ENCODE measurements at regions not wholly inside any gene's neighbourhood (a gene's known extent, or its start where the extent isn't known, plus 50 kb on each side); places are given as distances from the start of the nearest gene placed in this dataset.

- H3K4me3 ChIP-seq: no peak overlapping the region
- no peaks in the 10 kb centered on the region for H3K4me1 ChIP-seq (ENCODE audit: insufficient read depth)
- no peaks in the 10 kb centered on the region for H3K36me3 ChIP-seq (ENCODE audit: low read depth)
- H3K27ac ChIP-seq: no peak overlapping the region
- H4K20me1 ChIP-seq (ENCODE audit: insufficient read depth): no peaks in the 10 kb centered on the region
- no peak overlapping the region for H3K9ac ChIP-seq
- no peaks in the 10 kb centered on the region for H3K9me2 ChIP-seq (ENCODE audit: insufficient read depth)
- no peak overlapping the region for H2AFZ ChIP-seq
- no peak for DNase-seq
- no peaks in the 10 kb centered on the region for H3K9me3 ChIP-seq (ENCODE audit: low read depth)
- H3F3A ChIP-seq (ENCODE audit: insufficient read depth): no peaks in the 10 kb centered on the region
- no peaks in the 10 kb centered on the region for H3K79me2 ChIP-seq (ENCODE audit: insufficient read depth)
- TF ChIP-seq EZH2 (IDR thresholded peaks at IDR 0.05; ENCODE audit: insufficient read depth, poor library complexity, severe bottlenecking) (no peak), EZH2phosphoT487 (IDR thresholded peaks at IDR 0.05; ENCODE audit: insufficient read depth, low read depth) (no peak)
- WGBS, 2 experiments (ENCODE audit: low coverage in 1 of 2, low lambda C conversion rate in 2 of 2, missing lambda C conversion rate in 2 of 2): 23% methylated on average over 6 of the region's 6 CpGs
- H3K27me3 ChIP-seq (replicated peaks; ENCODE audit: insufficient read depth): peaks cover 22% of the 10 kb centered on the region
- in situ Hi-C loops (cut with MboI): no loop called here
- no peak overlapping the region for H3K4me2 ChIP-seq (ENCODE audit: unreplicated experiment)
Measured at GRCh38 chr14:76699209-76699938, 61.9 kb upstream of the VASH1 start.

GRCh38 chr14:76699939-76700590 is 61.2 kb upstream of the VASH1 start:
- Histone ChIP-seq H3F3A (ENCODE audit: insufficient read depth) (no peaks in the 10 kb centered on the region), H4K20me1 (ENCODE audit: insufficient read depth) (no peaks in the 10 kb centered on the region), H2AFZ (no peak overlapping the region), H3K9me3 (ENCODE audit: low read depth) (no peaks in the 10 kb centered on the region), H3K9me2 (ENCODE audit: insufficient read depth) (no peaks in the 10 kb centered on the region), H3K9ac (no peak overlapping the region), H3K4me1 (ENCODE audit: insufficient read depth) (no peaks in the 10 kb centered on the region), H3K27ac (no peak overlapping the region), H3K4me2 (ENCODE audit: unreplicated experiment) (no peak overlapping the region), H3K27me3 (replicated peaks; ENCODE audit: insufficient read depth) (peaks cover 22% of the 10 kb centered on the region), H3K79me2 (ENCODE audit: insufficient read depth) (no peaks in the 10 kb centered on the region), H3K36me3 (ENCODE audit: low read depth) (no peaks in the 10 kb centered on the region), H3K4me3 (no peak overlapping the region)
- WGBS, 2 experiments (ENCODE audit: low coverage in 1 of 2, low lambda C conversion rate in 2 of 2, missing lambda C conversion rate in 2 of 2): 45 to 50% methylated on average over 8 of the region's 8 CpGs
- in situ Hi-C loops (cut with MboI): loop anchor here (25.0 kb wide), 1 partner anchor 387 kb away; the partner anchor contains the start of gene CIPC
- DNase-seq: no peak
- no peak for TF ChIP-seq EZH2 (IDR thresholded peaks at IDR 0.05; ENCODE audit: insufficient read depth, poor library complexity, severe bottlenecking)
- TF ChIP-seq EZH2phosphoT487 (IDR thresholded peaks at IDR 0.05; ENCODE audit: insufficient read depth, low read depth): no peak

GRCh38 chr14:76701436-76701835 is 59.8 kb upstream of the VASH1 start:
- Histone ChIP-seq H3K27ac (no peak overlapping the region), H3K4me1 (ENCODE audit: insufficient read depth) (no peaks in the 10 kb centered on the region), H3K4me2 (ENCODE audit: unreplicated experiment) (no peak overlapping the region), H3K36me3 (ENCODE audit: low read depth) (no peaks in the 10 kb centered on the region), H3K27me3 (replicated peaks; ENCODE audit: insufficient read depth) (peaks cover 22% of the 10 kb centered on the region), H4K20me1 (ENCODE audit: insufficient read depth) (no peaks in the 10 kb centered on the region), H3K9me3 (ENCODE audit: low read depth) (no peaks in the 10 kb centered on the region), H3K4me3 (no peak overlapping the region), H3K9ac (no peak overlapping the region), H2AFZ (no peak overlapping the region), H3K9me2 (ENCODE audit: insufficient read depth) (no peaks in the 10 kb centered on the region), H3K79me2 (ENCODE audit: insufficient read depth) (no peaks in the 10 kb centered on the region), H3F3A (ENCODE audit: insufficient read depth) (no peaks in the 10 kb centered on the region)
- TF ChIP-seq EZH2phosphoT487 (IDR thresholded peaks at IDR 0.05; ENCODE audit: insufficient read depth, low read depth) (no peak), EZH2 (IDR thresholded peaks at IDR 0.05; ENCODE audit: insufficient read depth, poor library complexity, severe bottlenecking) (no peak)
- DNase-seq: no peak
- WGBS, 2 experiments (ENCODE audit: low coverage in 1 of 2, low lambda C conversion rate in 2 of 2, missing lambda C conversion rate in 2 of 2): 34 to 38% methylated on average over 3 of the region's 3 CpGs
- in situ Hi-C loops (cut with MboI): loop anchor here (25.0 kb wide), 1 partner anchor 386 kb away; the partner anchor contains the start of gene CIPC

- Histone ChIP-seq H2AFZ (no peak overlapping the region), H3K36me3 (ENCODE audit: low read depth) (no peaks in the 10 kb centered on the region), H4K20me1 (ENCODE audit: insufficient read depth) (no peaks in the 10 kb centered on the region), H3F3A (ENCODE audit: insufficient read depth) (no peaks in the 10 kb centered on the region), H3K4me2 (ENCODE audit: unreplicated experiment) (no peak overlapping the region), H3K9me3 (ENCODE audit: low read depth) (no peaks in the 10 kb centered on the region), H3K27me3 (replicated peaks; ENCODE audit: insufficient read depth) (peaks cover 22% of the 10 kb centered on the region), H3K9ac (no peak overlapping the region), H3K79me2 (ENCODE audit: insufficient read depth) (no peaks in the 10 kb centered on the region), H3K4me1 (ENCODE audit: insufficient read depth) (no peaks in the 10 kb centered on the region), H3K27ac (no peak overlapping the region), H3K9me2 (ENCODE audit: insufficient read depth) (no peaks in the 10 kb centered on the region), H3K4me3 (no peak overlapping the region)
- DNase-seq: no peak
- no peak for TF ChIP-seq EZH2phosphoT487 (IDR thresholded peaks at IDR 0.05; ENCODE audit: insufficient read depth, low read depth)
- TF ChIP-seq EZH2 (IDR thresholded peaks at IDR 0.05; ENCODE audit: insufficient read depth, poor library complexity, severe bottlenecking): no peak
- in situ Hi-C loops (cut with MboI): loop anchor here (25.0 kb wide), 1 partner anchor 385 kb away; the partner anchor contains the start of gene CIPC
- WGBS, 2 experiments (ENCODE audit: low coverage in 1 of 2, low lambda C conversion rate in 2 of 2, missing lambda C conversion rate in 2 of 2): 5 to 6% methylated on average over 3 of the region's 3 CpGs
Measured at GRCh38 chr14:76701981-76702380, 59.3 kb upstream of the VASH1 start.

Data from GM23248 (cell line).